NCI-H1105 treated with DMSO at 0.1 percent for 48 hours (cell line): ENCODE measurements at regions not wholly inside any gene's neighbourhood (a gene's known extent, or its start where the extent isn't known, plus 50 kb on each side); places are given as distances from the start of the nearest gene placed in this dataset.
"Not testable (repeated sequence)": the region's sequence is repeated elsewhere in the genome, so short reads cannot be mapped to it uniquely, and the experiment has no call there.

Source experiments
- DNase-seq: peaks from one replicate; lab custom pipeline; 2025; lab: John Stamatoyannopoulos, UW

DNA sequence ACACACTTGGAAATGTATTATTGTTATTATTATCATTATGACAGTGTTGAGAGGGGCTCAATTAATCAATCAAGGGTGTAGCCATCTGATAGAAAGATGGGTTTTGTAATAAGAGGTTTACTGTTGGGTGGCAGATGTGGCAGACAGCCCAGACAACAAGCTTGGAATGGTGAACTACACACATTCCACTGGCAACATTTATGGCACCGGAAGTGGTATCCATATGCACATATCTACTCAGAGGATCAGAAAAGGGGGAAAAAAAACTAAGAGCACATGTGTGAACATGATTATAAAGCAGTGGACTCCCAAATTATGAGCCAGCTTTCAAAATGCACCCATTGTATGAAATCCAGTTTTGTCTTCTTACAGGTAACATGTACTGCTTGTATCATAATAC is 125.9 kb upstream of the ARX start:
- DNase-seq: no peak

DNA sequence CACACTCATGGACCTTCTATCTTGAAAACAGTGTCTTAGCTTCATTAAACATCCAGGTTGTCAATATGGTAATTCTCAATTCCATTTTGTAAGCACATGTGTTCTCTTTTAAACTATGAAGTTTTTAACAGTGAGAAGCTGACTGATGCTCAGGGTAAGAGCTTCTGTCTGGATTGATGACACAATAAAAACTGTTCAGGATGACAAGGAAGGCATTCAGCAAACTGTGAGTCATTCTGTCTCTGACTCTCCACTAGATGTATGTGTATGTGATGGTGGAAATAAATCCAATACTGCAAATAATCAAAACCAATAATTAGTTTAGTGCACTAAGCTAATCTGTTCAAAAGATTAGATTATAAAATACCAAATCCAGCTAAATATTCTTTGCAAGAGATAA is 115.3 kb upstream of the ARX start:
- no peak for DNase-seq

- DNase-seq: no peak
Observed at GRCh38 chrX:25130619-25131018, 114.9 kb upstream of the ARX start.

- no peak for DNase-seq
Observed at GRCh38 chrX:25125483-25125882, 109.7 kb upstream of the ARX start.

DNA sequence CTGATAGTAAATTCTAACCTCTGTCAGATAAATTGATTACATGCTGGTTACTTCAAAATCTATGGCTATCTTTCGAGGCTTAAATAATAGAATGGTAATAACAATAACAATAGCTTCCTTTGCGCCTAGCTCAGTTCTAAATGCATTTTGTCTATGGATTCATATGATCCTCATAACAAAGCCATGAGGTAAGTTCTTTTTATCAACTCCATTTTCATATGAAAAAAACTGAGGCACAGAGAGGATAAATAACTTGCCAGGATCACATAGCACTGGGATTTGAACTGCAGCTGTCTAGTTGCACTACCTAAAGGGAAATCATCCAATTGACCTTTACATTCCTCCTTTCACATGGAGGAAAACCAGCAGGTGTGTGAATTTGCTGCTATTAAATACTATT is 108.6 kb upstream of the ARX start:
- DNase-seq: no peak

DNA sequence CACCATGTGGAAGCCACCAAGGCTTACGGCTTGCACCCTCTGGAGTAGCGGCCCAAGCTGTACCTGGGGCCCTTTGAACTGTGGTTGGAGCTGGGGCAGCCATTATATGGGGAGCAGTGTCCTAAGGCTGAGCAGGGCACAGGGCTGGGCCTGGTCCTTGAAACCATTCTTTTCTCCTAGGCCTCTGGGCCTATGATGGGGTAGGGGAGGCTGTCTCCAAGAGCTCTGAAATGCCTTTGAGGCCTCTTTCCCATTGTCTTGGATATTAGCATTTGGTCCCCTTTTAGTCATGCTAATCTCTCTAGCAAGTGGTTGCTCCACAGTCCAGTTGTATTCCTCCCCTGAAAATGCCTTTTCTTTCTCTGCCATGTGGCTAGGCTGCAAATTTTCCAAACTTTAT is 96.4 kb upstream of the ARX start:
- DNase-seq: no peak

DNA sequence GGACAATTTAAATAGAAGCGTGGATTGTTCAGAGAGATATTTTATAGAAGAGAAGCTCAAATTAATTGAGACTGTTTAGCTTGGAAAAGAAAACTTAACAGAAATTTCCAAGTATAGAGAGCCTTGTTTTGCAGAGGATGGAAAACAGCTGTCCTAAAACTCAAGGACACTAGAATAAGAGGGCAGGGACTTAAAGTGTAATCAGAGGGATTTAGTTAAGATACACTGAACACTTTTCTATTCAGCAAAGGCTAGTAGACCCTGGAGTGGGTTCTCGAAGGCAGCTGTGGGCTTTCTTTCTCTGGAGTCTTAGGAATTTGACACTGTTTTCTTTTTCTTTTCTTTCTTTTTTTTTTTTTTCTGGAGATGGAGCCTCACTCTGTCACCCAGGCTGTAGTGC is 92.7 kb upstream of the ARX start:
- DNase-seq: no peak

DNA sequence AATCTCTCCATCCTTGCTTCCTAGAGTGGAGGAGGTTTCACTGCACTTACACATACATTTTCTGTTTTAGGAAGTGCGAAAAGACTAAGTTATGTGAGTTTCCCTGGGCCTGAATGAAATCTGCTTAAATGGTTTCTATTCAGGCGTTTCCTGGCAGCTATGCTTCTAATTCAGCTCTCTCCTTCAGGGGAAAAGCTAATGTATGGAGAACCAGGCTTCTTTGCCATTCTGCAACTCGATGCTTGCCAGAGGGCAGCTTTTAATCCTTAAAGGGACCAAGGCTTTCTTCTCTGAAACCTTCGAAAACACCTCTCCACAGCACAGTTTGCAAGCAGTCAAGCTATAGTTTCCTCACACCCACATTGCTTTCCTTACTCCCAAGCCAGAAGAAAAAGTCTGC is 89.5 kb upstream of the ARX start:
- DNase-seq: no peak

DNA sequence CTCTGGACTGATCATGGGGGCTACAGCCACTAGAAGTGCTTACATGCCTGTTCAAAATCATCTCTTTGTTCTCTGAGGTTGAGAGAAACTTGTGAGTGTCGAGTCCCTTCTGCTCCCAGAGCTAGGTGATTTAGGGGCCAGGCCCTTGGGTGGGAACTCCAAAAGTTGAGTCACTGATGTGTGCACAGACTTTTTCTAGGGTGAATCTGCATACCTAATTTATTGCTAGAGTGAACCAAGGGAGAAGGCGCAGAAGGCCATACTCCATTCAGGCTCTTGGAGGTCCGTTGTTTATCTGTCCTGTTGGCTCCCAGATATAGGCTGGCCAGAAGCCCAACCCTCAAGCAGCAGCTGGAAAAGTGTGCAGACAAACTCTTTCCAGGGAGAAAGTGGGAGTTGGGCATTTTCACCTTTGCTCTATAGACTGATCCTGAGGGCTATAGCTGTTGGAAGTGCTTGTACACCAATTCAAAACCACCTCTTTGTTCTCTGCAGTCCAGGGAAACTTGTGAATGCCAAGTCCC is 80.8 kb upstream of the ARX start:
- no peak for DNase-seq

- DNase-seq: not testable (repeated sequence)
Observed at GRCh38 chrX:25091152-25091551, 75.4 kb upstream of the ARX start.

- DNase-seq: peak; percentile 51
Observed at GRCh38 chrX:25084446-25084845, 68.7 kb upstream of the ARX start.

- no peak for DNase-seq
Observed at GRCh38 chrX:25083661-25084060, 67.9 kb upstream of the ARX start.

- no peak for DNase-seq
Observed at GRCh38 chrX:25079020-25079419, 63.3 kb upstream of the ARX start.

DNA sequence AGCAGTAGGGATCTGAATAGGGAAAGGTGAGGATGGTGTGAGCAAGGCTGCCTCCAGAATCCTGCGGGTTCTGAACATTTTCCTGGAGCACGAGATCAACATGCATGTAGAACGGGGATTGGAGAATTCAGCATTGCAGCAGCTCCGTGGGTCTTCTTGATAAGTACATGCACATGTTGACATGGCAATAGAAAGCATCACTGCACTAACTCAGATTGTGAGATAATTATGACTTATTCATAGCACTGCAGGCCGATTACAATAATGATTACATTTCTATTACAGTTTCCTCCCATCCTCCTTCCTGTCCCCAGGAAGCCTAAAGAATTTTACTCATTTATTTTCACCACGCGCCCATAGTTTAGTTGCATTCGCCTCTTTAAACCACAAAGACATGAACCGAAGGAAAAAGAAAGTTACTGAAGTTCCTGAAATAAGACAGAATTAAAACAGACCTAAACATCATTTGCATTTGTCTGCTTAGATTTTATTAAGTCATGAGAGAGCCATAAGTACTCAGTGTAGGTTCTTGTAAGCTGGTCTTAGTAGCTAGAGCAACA is 61.3 kb upstream of the ARX start:
- DNase-seq: no peak

DNA sequence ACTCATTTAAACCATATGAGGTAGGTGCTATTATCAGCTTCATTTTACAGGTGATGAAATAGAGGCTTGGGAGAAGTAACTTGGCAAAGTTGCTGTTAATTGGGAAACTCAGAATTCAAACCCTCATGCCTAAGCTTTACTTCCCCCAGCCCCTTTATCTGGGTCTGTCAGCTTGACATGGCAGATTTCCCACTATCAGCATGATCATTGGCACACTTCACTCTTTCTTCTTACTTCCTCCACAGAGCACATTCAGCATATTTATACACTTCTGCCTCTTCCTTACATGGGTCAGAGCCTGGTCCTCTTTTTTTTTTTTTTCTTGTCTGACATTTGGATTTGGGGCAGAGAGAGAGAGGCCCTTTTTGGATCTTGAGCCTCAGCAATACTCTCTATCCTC is 56.5 kb upstream of the ARX start:
- no peak for DNase-seq

- DNase-seq: no peak
Observed at GRCh38 chrX:25070038-25070437, 54.3 kb upstream of the ARX start.

DNA sequence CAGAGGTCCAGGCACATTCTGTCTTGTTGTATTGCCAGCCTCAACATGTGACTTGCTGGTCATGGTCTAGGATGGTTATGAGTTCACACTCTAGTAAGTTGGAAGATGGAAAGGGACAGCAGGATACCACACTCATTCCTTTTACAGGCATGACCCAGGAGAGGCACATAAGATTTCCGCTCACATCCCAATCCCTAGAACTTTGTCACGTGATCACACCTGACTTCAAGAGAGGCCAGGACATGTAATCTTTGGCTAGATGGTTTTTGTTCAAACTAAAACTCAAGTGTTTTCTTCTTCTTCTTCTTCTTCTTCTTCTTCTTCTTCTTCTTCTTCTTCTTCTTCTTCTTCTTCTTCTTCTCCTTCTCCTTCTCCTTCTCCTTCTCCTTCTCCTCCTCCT is 53.4 kb upstream of the ARX start:
- no peak for DNase-seq

GRCh38 chrX:25068340-25068739 is 52.6 kb upstream of the ARX start:
- DNase-seq: no peak

GRCh38 chrX:25067271-25068172 is 51.8 kb upstream of the ARX start:
- no peak for DNase-seq

GRCh38 chrX:25066131-25066530 is 50.4 kb upstream of the ARX start:
- DNase-seq: no peak
